Trophoblast cell (in vitro differentiated cells and primary cell): ENCODE measurements at regions not wholly inside any gene's neighbourhood (a gene's known extent, or its start where the extent isn't known, plus 50 kb on each side); places are given as distances from the start of the nearest gene placed in this dataset.

Experiments
- DNase-seq, 2 donors: peaks; one replicate each; pipeline ENCODE4 v3.0.0-alpha.2; 2016
- H2AFZ ChIP-seq: 2 replicates; pipeline ENCODE4 v1.6.1; 2013; ENCODE audit warnings: low read length, moderate library complexity, mild to moderate bottlenecking; ENCODE audit not compliant: insufficient read depth, poor library complexity
- H2AK5ac ChIP-seq: 2 replicates; pipeline ENCODE4 v1.6.1; 2013; ENCODE audit warnings: mild to moderate bottlenecking, low read length
- H2BK120ac ChIP-seq: 2 replicates; pipeline ENCODE4 v1.6.1; 2013; ENCODE audit warnings: low read length, mild to moderate bottlenecking, moderate library complexity; ENCODE audit not compliant: insufficient read depth, poor library complexity
- H2BK12ac ChIP-seq: 2 replicates; pipeline ENCODE4 v1.6.1; 2013; ENCODE audit warnings: mild to moderate bottlenecking, low read length, moderate library complexity
- H2BK5ac ChIP-seq: 2 replicates; pipeline ENCODE4 v1.6.1; 2013; ENCODE audit warnings: low read length, low read depth, moderate library complexity, mild to moderate bottlenecking; ENCODE audit not compliant: poor library complexity
- H3K14ac ChIP-seq: 2 replicates; pipeline ENCODE4 v1.6.1; 2013; ENCODE audit warnings: mild to moderate bottlenecking, low read length
- H3K18ac ChIP-seq: 2 replicates; pipeline ENCODE4 v1.6.1; 2013; ENCODE audit warnings: mild to moderate bottlenecking, low read length
- H3K23ac ChIP-seq: 2 replicates; pipeline ENCODE4 v1.6.1; 2013; ENCODE audit warnings: low read length
- H3K27ac ChIP-seq: 2 replicates; pipeline ENCODE4 v1.5.1; 2013; ENCODE audit warnings: low read depth, mild to moderate bottlenecking, inconsistent platforms, low read length, moderate library complexity
- H3K27me3 ChIP-seq: 2 replicates; pipeline ENCODE4 v1.6.1; 2013; ENCODE audit warnings: inconsistent platforms, mild to moderate bottlenecking, low read length, moderate library complexity; ENCODE audit not compliant: insufficient read depth
- H3K36me3 ChIP-seq, 2 experiments: 1 replicate in 1 of 2; 2 replicates in 1 of 2; pipeline ENCODE4 v1.6.1; 2013; ENCODE audit warnings: low read length in 2 of 2, mild to moderate bottlenecking in 2 of 2, moderate library complexity in 1 of 2; ENCODE audit not compliant: insufficient read depth in 2 of 2, control insufficient read depth in 1 of 2
- H3K4ac ChIP-seq: 2 replicates; pipeline ENCODE4 v1.6.1; 2013; ENCODE audit warnings: low read depth, mild to moderate bottlenecking, low read length, moderate library complexity
- H3K4me1 ChIP-seq, 2 experiments: 1 replicate in 1 of 2; 2 replicates in 1 of 2; pipeline ENCODE4 v1.6.1; 2013; ENCODE audit warnings: low read length in 2 of 2, mild to moderate bottlenecking in 2 of 2, moderate library complexity in 1 of 2; ENCODE audit not compliant: insufficient read depth in 2 of 2, control insufficient read depth in 1 of 2
- H3K4me2 ChIP-seq: 2 replicates; pipeline ENCODE4 v1.6.1; 2013; ENCODE audit warnings: inconsistent platforms, mild to moderate bottlenecking, low read length, moderate library complexity
- H3K4me3 ChIP-seq: 2 replicates; pipeline ENCODE4 v1.5.1; 2013; ENCODE audit warnings: mild to moderate bottlenecking, low read depth, low read length, inconsistent platforms
- H3K79me1 ChIP-seq: one replicate; pipeline ENCODE4 v1.6.1; 2013; ENCODE audit warnings: low read length
- H3K79me2 ChIP-seq: 2 replicates; pipeline ENCODE4 v1.6.1; 2013; ENCODE audit warnings: low read length, mild to moderate bottlenecking; ENCODE audit not compliant: control insufficient read depth, insufficient read depth, poor library complexity
- H3K9ac ChIP-seq: 2 replicates; pipeline ENCODE4 v1.6.1; 2013; ENCODE audit warnings: mild to moderate bottlenecking, low read length
- H3K9me3 ChIP-seq: 2 replicates; pipeline ENCODE4 v1.6.1; 2013; ENCODE audit warnings: low read depth, mild to moderate bottlenecking, control low read depth, inconsistent platforms, low read length; ENCODE audit not compliant: insufficient read depth
- H4K12ac ChIP-seq: 2 replicates; pipeline ENCODE4 v1.6.1; 2013; ENCODE audit warnings: low read depth, mild to moderate bottlenecking, low read length, moderate library complexity
- H4K8ac ChIP-seq: 2 replicates; pipeline ENCODE4 v1.6.1; 2013; ENCODE audit warnings: low read depth, mild to moderate bottlenecking, low read length, moderate library complexity
- H4K91ac ChIP-seq: one replicate; pipeline ENCODE4 v1.6.1; 2013; ENCODE audit warnings: low read depth, mild to moderate bottlenecking, low read length, moderate library complexity
- WGBS: extraction: QIAGEN DNeasy Blood & Tissue Kit; methylation state at CpG from one replicate; pipeline ENCODE4 v1.1.7; 2013; ENCODE audit warnings: missing lambda C conversion rate; ENCODE audit not compliant: insufficient read length, insufficient coverage; ENCODE audit errors: extremely low coverage; 5-methylcytosine and 5-hydroxymethylcytosine counted together

DNA sequence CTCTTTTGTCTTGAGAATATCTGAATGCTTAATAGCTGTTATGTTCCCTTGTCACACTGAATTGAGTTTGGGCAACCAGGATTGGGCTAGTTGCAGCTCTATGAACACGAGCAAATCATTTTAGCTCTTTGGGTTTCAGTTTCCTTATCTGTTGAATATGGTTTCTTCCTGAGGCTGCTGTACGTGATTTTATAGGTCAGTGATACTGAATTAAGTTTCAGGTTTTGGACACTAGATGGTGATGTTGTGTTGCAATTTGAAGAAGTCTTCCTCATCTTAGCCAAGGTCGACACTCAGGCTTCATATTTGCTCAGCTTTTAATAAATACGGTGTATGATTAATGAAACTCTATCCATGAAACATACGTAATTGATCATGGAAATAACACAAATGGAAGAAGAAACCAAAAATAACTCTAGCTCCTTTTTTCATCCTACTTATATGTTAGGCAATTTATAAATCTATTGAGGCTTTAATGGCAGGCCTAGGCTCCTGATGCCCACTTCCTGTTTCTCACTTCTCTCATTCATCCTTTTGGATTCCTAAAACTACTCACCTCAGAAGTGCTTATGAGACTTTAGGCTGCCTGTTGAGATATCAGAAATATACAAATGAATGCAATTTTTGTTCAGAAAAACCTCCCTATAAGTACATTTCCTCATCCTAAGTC lies 354.1 kb upstream of the MAP3K7 start:
- H3K27ac ChIP-seq = no peak overlapping the region
- H4K8ac ChIP-seq = no peak overlapping the region
- peaks cover 3% of the 10 kb centered on the region for H3K79me1 ChIP-seq
- no peak overlapping the region for H3K23ac ChIP-seq
- H4K91ac ChIP-seq = no peak overlapping the region
- H3K4me2 ChIP-seq = no peak overlapping the region
- H2AFZ ChIP-seq = no peak overlapping the region
- H3K18ac ChIP-seq = no peak overlapping the region
- H3K4me3 ChIP-seq = no peak overlapping the region
- H3K4ac ChIP-seq = no peak overlapping the region
- H2BK5ac ChIP-seq = no peak overlapping the region
- H4K12ac ChIP-seq = no peak overlapping the region
- no peak overlapping the region for H2BK12ac ChIP-seq
- H3K79me2 ChIP-seq = no peaks in the 10 kb centered on the region
- H2AK5ac ChIP-seq = no peak overlapping the region
- H3K4me1 ChIP-seq = peaks cover 0 to 7% of the 10 kb centered on the region in 2 experiments
- H3K9ac ChIP-seq = no peak overlapping the region
- H3K36me3 ChIP-seq = no peaks in the 10 kb centered on the region
- H2BK120ac ChIP-seq = no peak overlapping the region
- peak in 1 of 2 donors; percentile 78 for DNase-seq
- H3K27me3 ChIP-seq = no peaks in the 10 kb centered on the region
- H3K9me3 ChIP-seq = no peaks in the 10 kb centered on the region
- no CpG with 5 or more reads among the region's 5 CpGs for WGBS
- H3K14ac ChIP-seq = no peak overlapping the region

DNA sequence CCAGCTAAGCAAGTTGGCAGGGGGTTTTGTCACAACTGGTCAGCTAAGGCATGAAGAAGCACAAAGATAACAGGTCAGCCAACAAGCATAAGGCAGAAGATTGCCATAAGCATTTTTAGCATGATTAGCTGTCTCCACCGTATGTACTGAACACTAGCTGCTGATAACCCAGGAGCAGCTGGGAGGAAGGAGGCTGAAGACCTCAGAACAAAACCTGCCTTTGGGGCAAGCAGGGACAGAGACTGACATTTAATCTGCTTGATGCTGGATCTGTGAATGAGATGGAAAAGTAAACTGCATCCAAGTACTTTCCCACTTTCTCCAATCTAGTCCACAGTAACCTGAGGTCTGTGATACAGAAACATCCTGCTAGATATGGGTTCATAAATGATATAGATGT lies 353.0 kb upstream of the MAP3K7 start:
- no peak overlapping the region for H2BK12ac ChIP-seq
- H3K14ac ChIP-seq = no peak overlapping the region
- H3K27ac ChIP-seq = no peak overlapping the region
- H3K27me3 ChIP-seq = no peaks in the 10 kb centered on the region
- H4K91ac ChIP-seq = no peak overlapping the region
- peaks cover 2 to 12% of the 10 kb centered on the region in 2 experiments for H3K4me1 ChIP-seq
- H3K4me2 ChIP-seq = no peak overlapping the region
- no peak overlapping the region for H4K12ac ChIP-seq
- no peak for DNase-seq
- H3K79me2 ChIP-seq = no peaks in the 10 kb centered on the region
- no peak overlapping the region for H2BK120ac ChIP-seq
- H3K18ac ChIP-seq = no peak overlapping the region
- H4K8ac ChIP-seq = no peak overlapping the region
- no peaks in the 10 kb centered on the region for H3K9me3 ChIP-seq
- H3K4ac ChIP-seq = no peak overlapping the region
- no CpG with 5 or more reads among the region's 1 CpG for WGBS
- H3K79me1 ChIP-seq = peaks cover 5% of the 10 kb centered on the region
- H2AK5ac ChIP-seq = no peak overlapping the region
- no peak overlapping the region for H2AFZ ChIP-seq
- H3K23ac ChIP-seq = no peak overlapping the region
- no peak overlapping the region for H3K4me3 ChIP-seq
- no peak overlapping the region for H2BK5ac ChIP-seq
- no peaks in the 10 kb centered on the region for H3K36me3 ChIP-seq
- H3K9ac ChIP-seq = no peak overlapping the region

DNA sequence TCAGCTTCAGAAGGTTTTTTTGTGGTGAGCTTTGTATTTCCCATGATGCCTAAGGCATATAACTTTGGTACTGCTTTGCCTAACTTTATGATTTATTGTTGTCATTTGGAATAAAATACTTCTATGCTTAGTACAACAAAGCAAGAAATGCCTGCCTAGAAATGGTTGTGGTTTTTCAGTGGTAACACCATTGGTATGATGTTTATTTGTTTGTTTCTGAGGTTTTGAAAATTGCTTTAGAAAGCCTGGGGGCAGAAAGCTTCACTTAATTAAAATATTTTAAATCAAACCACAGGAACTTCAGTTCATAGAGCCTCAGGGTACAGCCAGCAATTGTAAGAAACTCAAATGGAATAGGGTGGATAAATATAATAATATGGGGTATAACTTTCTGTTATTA lies 351.2 kb upstream of the MAP3K7 start:
- no peak overlapping the region for H2BK120ac ChIP-seq
- no peak overlapping the region for H3K18ac ChIP-seq
- H2AFZ ChIP-seq = no peak overlapping the region
- H3K4me2 ChIP-seq = no peak overlapping the region
- no peaks in the 10 kb centered on the region for H3K36me3 ChIP-seq
- H3K27me3 ChIP-seq = no peaks in the 10 kb centered on the region
- no peak overlapping the region for H2AK5ac ChIP-seq
- H3K9ac ChIP-seq = no peak overlapping the region
- no peaks in the 10 kb centered on the region for H3K9me3 ChIP-seq
- H4K91ac ChIP-seq = no peak overlapping the region
- no peak overlapping the region for H3K4me3 ChIP-seq
- H4K12ac ChIP-seq = no peak overlapping the region
- no peaks in the 10 kb centered on the region for H3K79me2 ChIP-seq
- no peak overlapping the region for H3K4ac ChIP-seq
- peak; percentile 7 to 73 for DNase-seq
- peaks cover 5% of the 10 kb centered on the region for H3K79me1 ChIP-seq
- no peak overlapping the region for H3K14ac ChIP-seq
- no peak overlapping the region for H3K27ac ChIP-seq
- H2BK12ac ChIP-seq = no peak overlapping the region
- H3K4me1 ChIP-seq = peaks cover 6 to 12% of the 10 kb centered on the region in 2 experiments
- no peak overlapping the region for H3K23ac ChIP-seq
- H4K8ac ChIP-seq = no peak overlapping the region
- no peak overlapping the region for H2BK5ac ChIP-seq

DNA sequence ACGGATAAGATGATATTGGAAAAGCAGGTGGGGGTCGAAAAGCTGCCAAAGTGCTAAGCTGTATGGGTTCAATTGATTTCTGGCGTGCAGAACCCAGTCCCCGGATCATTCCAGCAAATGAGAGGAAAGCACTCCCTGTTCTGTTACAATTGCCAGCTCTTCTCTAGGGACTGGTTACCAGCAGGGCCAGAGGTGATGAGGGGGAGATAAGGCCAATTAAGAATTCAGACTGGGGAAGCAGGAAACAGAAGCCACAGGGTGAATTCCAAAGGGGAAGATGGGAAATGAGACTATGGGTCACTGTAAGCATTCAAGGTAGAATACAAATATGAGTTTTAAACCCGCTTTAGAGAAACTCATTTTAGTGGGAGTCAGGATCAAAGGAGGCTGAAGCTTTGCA lies 349.4 kb upstream of the MAP3K7 start:
- Histone ChIP-seq H3K27me3 (no peaks in the 10 kb centered on the region), H3K79me1 (peaks cover 5% of the 10 kb centered on the region), H3K23ac (no peak overlapping the region), H3K4me1 (peaks cover 6 to 12% of the 10 kb centered on the region in 2 experiments), H3K9ac (no peak overlapping the region), H4K12ac (no peak overlapping the region), H2BK120ac (no peak overlapping the region), H3K4me3 (no peak overlapping the region), H3K36me3 (no peaks in the 10 kb centered on the region), H4K8ac (no peak overlapping the region), H4K91ac (no peak overlapping the region), H3K9me3 (no peaks in the 10 kb centered on the region), H3K4me2 (no peak overlapping the region), H3K79me2 (no peaks in the 10 kb centered on the region), H2BK12ac (no peak overlapping the region), H3K18ac (no peak overlapping the region), H2BK5ac (no peak overlapping the region), H3K27ac (no peak overlapping the region), H3K4ac (no peak overlapping the region), H2AFZ (no peak overlapping the region), H2AK5ac (no peak overlapping the region), H3K14ac (no peak overlapping the region)
- no CpG with 5 or more reads among the region's 5 CpGs for WGBS
- DNase-seq = peak; percentile 9 to 49
